GM19351 (cell line): ENCODE measurements at regions not wholly inside any gene's neighbourhood (a gene's known extent, or its start where the extent isn't known, plus 50 kb on each side); places are given as distances from the start of the nearest gene placed in this dataset.
"Not testable (repeated sequence)": the region's sequence is repeated elsewhere in the genome, so short reads cannot be mapped to it uniquely, and the experiment has no call there.

Source experiments
- ATAC-seq: cut with Tn5 transposase; IDR thresholded peaks from one replicate; pipeline ENCODE4 v1.9.1; 2021; ENCODE audit warnings: mild to moderate bottlenecking, moderate library complexity; ENCODE audit not compliant: unreplicated experiment

DNA sequence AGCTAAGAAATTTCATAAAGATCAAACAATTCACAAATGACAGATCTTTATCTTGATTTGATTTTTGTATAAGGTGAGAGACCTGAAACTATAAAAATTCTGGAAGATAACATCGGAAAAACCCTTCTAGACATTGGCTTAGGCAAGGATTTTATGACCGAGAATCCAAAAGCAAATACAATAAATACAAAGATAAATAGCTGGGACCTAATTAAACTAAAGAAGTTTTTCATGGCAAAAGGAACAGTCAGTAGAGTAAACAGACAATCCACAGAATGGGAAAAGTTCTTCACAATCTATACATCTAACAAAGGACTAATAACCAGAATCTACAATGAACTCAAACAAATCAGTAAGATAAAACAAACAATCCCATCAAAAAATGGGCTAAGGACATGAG lies 116.9 kb upstream of the BCHE start:
- no peak for ATAC-seq

DNA sequence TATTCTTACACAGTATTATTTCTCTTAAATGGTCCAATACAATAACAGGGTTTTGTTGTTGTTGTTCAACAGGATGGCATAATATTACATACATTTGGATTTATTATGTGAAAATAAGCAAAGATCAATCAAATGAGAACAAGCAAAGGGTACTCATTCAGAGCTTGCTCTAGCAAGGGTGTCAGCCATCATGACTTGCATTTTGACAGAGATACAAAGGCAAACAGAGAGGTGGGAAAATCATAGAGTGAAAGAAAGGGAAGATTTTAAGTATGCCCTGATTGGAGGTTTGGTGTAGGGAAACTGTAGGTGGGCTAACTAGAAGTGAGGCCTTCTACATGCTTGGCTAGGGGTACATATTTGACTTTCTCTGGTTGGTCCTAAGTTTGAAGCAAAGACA lies 109.1 kb upstream of the BCHE start:
- no peak for ATAC-seq

GRCh38 chr3:165938986-165939540 lies 101.8 kb upstream of the BCHE start:
- no peak for ATAC-seq

- ATAC-seq, result not testable (repeated sequence)
Observed at GRCh38 chr3:165936081-165936480, 98.9 kb upstream of the BCHE start.

GRCh38 chr3:165924301-165924791 lies 87.1 kb upstream of the BCHE start:
- ATAC-seq, result not testable (repeated sequence)

- ATAC-seq, result no peak
Observed at GRCh38 chr3:165920984-165921383, 83.8 kb upstream of the BCHE start.

GRCh38 chr3:165919284-165919683 lies 82.1 kb upstream of the BCHE start:
- no peak for ATAC-seq

DNA sequence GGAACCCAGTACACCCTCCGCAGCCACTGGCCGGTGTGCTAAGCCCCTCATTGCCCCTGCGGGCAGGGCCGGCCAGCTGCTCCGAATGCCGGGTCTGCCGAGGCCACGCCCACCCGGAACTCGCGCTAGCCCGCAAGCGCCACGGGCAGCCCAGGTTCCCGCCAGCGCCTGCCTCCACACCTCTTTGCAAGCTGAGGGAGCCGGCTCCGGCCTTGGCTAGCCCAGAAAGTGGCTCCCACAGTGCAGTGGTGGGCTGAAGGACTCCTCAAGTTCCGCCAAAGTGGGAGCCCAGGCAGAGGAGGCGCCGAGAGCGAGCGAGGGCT lies 81.4 kb upstream of the BCHE start:
- no peak for ATAC-seq

DNA sequence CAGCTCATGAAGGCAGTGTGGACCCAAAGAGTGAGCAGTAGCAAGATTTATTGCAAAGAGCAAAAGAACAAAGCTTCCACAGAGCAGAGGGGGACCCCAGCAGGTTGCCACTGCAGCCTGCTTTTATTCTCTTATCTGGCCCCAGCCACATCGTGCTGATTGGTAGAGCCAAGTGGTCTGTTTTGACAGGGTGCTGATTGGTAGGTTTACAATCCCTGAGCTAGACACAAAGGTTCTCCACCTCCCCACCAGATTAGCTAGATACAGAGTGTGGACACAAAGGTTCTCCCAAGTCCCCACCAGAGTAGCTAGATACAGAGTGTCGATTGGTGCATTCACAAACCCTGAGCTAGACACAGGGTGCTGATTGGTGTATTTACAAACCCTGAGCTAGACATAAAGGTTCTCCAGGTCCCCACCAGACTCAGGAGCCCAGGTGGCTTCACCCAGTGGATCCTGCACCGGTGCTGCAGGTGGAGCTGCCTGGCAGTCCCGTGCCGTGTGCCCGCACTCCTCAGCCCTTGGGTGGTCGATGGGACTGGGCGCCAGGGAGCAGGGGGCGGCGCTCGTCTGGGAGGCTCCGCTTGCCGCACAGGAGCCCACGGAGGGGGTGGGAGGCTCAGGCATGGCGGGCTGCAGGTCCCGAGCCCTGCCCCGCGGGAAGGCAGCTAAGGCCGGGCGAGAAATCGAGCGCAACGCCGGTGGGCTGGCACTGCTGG lies 80.9 kb upstream of the BCHE start:
- ATAC-seq, result not testable (repeated sequence)

GRCh38 chr3:165915104-165915503 lies 77.9 kb upstream of the BCHE start:
- ATAC-seq, result not testable (repeated sequence)

DNA sequence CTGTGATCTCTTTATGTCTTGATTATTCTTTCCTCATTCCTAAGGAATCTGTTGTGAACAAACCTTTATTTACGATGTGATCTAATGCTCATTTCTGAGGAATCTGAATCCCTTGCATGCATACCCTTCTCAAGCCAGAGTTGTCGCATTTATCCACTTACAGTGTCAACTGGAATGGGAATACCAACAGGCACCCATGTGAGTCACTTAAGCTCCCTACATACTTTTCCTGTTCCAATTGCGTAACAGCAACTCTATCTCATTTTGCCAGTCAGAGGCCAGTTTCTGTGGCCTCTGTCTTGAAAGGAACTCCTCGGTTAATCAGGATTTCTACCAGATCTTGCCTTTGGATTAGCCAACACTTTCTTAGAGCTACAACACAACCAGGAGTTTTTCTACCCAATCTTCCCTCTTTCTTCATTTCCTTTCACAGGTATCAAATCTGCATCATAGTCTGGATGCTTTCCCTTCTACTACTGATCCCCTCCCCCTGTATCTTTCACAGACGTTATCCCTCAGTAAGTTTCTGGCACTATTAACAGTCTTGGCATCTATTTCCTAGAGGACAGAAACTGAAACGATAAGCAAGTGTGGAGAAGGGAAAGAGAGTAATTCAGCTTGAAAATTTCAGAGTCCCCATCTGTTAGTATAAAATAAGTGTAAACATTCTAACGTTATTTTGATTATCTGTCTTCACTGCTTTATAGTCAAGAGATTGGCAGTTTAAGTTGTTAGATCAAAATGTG lies 66.8 kb upstream of the BCHE start:
- ATAC-seq, result no peak

- ATAC-seq, result no peak
Observed at GRCh38 chr3:165899066-165899465, 61.8 kb upstream of the BCHE start.

DNA sequence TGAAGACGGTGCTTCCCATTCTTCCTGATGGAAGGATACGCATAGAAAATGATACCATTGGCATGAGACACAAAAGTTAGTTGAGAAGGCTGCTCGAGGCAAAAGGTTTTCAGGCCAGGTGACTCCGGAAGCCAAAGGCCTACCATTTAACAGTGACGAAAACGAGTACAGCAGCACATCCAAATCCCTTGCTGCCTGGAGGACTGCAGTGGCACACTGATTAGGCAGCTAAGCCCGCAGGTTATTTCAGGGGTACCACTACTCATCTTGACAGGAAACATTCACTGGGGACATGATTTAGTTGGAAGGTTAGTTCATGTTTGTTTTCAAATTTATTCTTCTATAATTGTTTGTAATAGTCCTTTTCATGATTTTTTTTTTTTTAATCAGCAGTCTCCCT lies 59.9 kb upstream of the BCHE start:
- no peak for ATAC-seq

DNA sequence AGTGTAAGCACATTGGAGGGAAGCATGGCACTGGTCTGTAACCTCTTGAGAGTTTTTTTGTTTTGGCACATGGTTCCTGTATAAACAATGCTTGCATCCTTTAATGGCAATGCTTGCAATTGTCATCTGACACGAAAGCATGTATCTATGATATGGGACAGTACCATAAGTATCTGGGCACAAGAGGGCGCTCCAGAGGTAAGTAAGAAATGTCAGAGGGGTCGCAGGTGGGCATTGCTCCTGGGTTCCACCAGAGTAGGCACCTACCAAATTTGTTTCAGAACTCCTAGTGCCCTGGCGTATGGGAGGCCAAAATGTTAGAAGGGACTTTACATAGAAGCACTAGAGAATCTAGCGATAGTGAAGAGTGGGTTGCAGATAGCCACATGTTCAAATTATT lies 58.7 kb upstream of the BCHE start:
- no peak for ATAC-seq

GRCh38 chr3:165892565-165892964 lies 55.3 kb upstream of the BCHE start:
- ATAC-seq, result no peak
